22Rv1 (cell line): ENCODE measurements at regions not wholly inside any gene's neighbourhood (a gene's known extent, or its start where the extent isn't known, plus 50 kb on each side); places are given as distances from the start of the nearest gene placed in this dataset.
"Not testable (repeated sequence)": the region's sequence is repeated elsewhere in the genome, so short reads cannot be mapped to it uniquely, and the experiment has no call there.

Source experiments
- H3K27ac ChIP-seq: fragments of 450-650 bp; 2 replicates; pipeline ENCODE4 v1.5.1; 2017
- CTCF ChIP-seq: fragments of 450-650 bp; IDR thresholded peaks from 2 replicates; pipeline ENCODE4 v1.5.1; 2017; ENCODE audit warnings: mild to moderate bottlenecking
- ZFX ChIP-seq: fragments of 450-650 bp; IDR thresholded peaks from 2 replicates; pipeline ENCODE4 v1.6.1; 2017; ENCODE audit warnings: antibody characterized with exemption, borderline replicate concordance

GRCh38 chr12:34109390-34109789, 87.1 kb downstream of the ALG10 start:
- TF ChIP-seq ZFX, result no peak
- H3K27ac ChIP-seq, result no peak overlapping the region

- not testable (repeated sequence) for H3K27ac ChIP-seq
Measured at GRCh38 chr12:34109909-34110531, 87.7 kb downstream of the ALG10 start.

- no peak overlapping the region for H3K27ac ChIP-seq
- no peak for TF ChIP-seq ZFX
- TF ChIP-seq CTCF, result no peak
Measured at GRCh38 chr12:34119366-34119765, 97.1 kb downstream of the ALG10 start.

- no peak overlapping the region for H3K27ac ChIP-seq
- TF ChIP-seq CTCF (no peak), ZFX (no peak)
Measured at GRCh38 chr12:34121360-34121759, 99.1 kb downstream of the ALG10 start.

GRCh38 chr12:34123092-34123491, 100.8 kb downstream of the ALG10 start:
- peak; percentile 92 for TF ChIP-seq CTCF
- H3K27ac ChIP-seq, result not testable (repeated sequence)

- no peak for TF ChIP-seq ZFX
- no peak for TF ChIP-seq CTCF
Measured at GRCh38 chr12:34124608-34125007, 102.3 kb downstream of the ALG10 start.

GRCh38 chr12:34126239-34126641, 103.9 kb downstream of the ALG10 start:
- TF ChIP-seq ZFX, result no peak
- TF ChIP-seq CTCF, result no peak
- H3K27ac ChIP-seq, result no peak overlapping the region

More at GRCh38 chr12:34124608-34125007, 102.3 kb downstream of the ALG10 start:
- H3K27ac ChIP-seq, result no peak overlapping the region

GRCh38 chr12:34126805-34127204, 104.5 kb downstream of the ALG10 start:
- TF ChIP-seq CTCF, result no peak
- TF ChIP-seq ZFX, result no peak
- no peak overlapping the region for H3K27ac ChIP-seq

GRCh38 chr12:34127379-34127778, 105.1 kb downstream of the ALG10 start:
- H3K27ac ChIP-seq, result not testable (repeated sequence)
